GM04503 (cell line): ENCODE measurements at regions not wholly inside any gene's neighbourhood (a gene's known extent, or its start where the extent isn't known, plus 50 kb on each side); places are given as distances from the start of the nearest gene placed in this dataset.
"Not testable (repeated sequence)": the region's sequence is repeated elsewhere in the genome, so short reads cannot be mapped to it uniquely, and the experiment has no call there.

ENCODE experiments used
- DNase-seq: peaks from one replicate; pipeline ENCODE4 v3.0.0-alpha.2; 2012; ENCODE audit warnings: low read depth

DNA sequence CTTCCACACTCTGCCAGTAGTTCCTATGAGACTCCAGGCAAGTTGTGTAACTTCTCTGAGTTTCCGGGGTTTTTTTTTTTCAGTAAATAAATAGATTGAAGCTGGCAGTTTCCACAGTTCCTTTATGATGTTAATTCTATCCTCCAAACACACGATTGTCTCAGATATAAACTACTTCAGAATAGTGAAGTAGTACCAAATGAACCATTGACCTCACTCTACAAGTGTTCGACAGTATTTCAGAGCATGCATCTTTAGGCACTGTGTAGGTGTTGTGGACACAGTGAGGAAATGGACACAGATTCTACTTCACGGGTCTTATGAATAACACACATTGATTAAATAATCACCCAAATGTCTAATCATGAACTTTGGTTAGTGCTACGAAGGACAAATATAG lies 136.1 kb upstream of the IGSF10 start:
- DNase-seq = no peak

DNA sequence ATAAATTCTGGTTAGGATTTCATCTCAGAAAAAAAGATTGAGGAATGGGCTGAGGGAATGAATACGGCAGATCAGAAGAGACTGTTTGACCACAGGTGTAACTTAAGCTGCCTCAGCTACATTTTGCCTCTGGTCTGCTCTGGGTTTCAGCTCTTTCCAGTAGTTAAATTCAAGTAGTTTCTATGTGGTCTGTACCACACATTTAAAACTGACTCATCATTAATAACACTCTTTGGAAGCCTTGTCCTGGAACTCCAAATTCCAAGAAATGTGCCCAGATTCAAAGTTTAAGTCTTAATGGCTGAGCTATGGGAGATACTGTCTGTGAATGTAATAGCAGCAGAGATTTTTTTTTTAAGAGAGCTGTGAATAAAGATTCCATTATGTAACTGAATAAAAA lies 133.1 kb upstream of the IGSF10 start:
- peak; percentile 33 for DNase-seq

DNA sequence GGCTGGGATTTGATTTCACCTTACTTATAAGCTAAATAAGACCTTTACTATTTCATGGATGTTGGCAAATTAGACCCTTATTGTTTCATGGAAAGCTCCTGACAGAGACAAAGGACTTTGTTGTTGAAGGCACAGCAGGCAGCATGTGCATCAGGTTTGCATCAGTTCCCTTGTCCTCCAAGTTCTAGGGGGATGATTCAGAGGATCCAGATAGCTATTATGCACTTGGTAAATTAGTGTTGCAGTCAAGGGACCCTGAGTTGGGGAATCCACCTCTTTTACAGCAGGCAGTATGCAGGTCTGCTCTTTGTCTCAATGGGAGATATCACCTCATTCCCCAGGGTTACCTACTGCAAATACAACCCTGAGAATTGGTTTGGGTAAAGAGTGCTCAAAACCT lies 131.4 kb upstream of the IGSF10 start:
- DNase-seq = no peak

DNA sequence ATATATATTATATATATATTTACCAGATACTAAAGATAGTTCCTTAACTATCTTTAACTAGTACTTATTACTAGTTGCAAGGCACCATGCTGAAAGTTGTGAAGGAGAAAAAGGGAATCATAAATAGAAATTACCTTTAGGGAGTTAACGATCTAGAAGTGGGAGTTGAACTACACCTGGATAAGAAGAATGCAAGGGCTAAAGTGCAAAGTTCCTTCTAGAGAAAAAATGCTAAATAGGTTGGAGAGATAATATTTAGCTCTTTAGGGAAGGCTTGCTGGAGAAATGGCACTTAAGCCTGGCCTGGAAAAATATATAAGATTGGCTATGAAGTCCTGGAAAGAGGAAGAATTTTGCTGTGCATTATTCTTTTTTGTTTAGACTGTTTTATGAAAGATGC lies 130.6 kb upstream of the IGSF10 start:
- no peak for DNase-seq

DNA sequence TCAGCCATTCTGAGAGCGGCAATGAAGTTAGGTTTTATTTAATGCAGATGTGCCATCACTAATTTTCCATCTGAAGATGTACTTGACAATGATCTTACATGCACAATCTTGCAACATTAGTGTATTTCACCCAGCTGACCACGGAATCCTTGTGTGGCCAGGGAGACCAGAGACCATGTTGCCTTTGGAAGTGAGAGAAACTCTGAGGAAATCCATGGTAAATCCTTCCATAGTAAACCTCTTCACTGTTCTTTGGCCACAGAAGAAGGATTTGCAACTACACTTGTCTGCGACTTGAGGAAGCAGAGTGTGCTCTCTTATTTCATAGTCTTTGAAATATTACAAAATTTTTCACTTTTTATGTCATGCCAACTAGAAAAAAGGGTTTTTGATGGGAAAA lies 128.4 kb upstream of the IGSF10 start:
- DNase-seq = no peak

DNA sequence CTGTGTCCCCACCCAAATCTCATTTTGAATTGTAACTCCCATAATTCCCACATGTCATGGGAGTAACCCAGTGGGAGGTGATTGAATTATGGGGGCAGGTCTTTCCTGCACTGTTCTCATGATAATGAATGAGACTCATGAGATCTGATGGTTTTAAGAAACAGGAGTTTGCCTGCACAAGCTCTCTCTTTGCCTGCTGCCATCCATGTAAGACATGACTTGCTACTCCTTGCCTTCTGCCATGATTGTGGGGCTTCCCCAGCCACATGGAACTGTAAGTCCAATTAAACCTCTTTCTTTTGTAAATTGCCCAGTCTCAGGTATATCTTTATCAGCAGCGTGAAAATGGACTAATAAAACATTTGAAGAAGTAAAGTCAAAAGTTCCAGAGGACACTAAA lies 126.8 kb upstream of the IGSF10 start:
- DNase-seq = not testable (repeated sequence)

DNA sequence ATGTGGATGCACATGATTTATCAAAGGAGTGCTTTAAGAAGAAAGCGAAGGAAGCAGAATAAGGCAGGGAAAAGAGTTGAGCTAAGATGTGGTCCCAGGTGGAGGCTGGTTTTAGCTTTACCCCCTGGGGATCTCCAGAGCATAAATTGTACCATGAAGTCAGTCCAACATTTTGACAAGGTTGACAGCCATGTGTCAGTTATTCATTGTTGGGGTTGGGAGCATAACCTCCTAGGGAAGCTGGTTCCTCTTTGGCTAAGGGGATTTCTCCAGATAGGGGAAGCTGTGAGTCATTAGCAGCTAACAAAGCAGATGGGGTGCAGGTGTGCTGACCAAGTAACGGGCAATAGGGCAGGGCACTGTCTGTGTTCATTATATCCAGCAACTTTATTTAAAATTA lies 123.7 kb upstream of the IGSF10 start:
- DNase-seq = no peak

DNA sequence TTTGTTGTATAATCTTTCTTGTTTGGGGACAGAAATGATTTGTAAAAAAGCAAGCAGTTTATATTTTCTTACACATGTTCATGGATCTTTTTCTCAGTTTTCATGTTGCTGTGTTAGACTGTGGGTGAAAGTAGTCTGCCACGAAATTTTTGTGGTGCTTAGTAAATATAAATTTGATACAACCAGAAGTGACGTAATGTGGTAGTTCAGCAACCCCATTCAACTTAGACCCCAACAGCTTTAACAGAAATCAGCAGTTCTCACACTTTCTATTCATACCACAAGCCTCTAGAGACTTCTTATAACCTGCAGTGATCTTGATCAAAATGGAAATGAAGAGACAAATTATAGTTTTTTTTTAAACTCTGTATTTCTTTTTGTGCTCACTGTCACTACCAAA lies 120.2 kb upstream of the IGSF10 start:
- DNase-seq = no peak

DNA sequence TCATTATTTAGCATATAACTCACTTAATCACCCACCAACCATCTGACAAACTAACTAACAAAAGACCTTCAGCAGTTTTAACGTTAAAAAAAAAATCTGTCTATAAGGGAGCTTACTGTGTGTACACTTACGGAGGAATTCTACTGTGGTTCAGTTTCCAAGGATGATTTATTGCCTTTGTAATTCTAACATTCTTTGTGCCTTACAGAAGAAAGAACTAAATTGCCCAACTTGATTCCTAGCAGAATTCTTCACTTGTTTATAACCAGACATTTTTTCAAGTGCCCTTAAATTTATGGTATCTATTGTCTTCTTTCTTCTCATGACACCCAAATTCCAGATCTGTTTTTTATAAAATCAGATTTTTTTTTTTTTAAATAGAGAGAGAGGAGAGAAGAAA lies 119.7 kb upstream of the IGSF10 start:
- DNase-seq = peak; percentile 91

DNA sequence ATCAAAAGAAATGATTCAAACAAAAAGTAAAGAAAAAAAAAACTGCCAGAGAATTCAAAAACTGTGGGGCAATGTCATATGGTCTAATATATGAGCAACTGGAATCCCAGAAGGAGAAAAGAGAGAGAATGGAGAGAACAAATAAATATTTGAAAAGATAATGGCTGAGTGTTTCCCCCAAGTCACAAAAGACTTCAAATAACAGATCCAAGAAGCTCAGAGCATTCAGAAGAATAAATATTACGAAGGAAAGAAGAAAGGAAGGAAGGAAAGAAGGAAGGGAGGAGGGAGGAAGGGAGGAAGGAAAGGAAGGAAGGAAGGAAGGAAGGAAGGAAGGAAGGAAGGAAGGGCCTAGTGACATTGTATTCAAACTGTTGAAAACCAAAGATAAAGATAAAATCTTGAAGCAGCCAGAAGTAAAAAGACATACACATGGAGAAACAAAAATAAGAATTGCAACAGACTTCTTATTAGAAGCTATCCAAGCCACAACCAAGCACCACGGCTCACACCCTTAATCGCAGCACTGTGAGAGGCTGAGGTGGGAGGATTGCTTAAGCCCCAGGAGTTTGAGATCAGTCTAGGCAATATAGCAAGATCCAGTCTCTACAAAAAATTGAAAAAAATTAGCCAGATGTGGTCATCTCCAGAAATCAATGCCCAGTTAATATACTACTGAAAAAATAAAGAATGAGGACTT lies 118.9 kb upstream of the IGSF10 start:
- DNase-seq = no peak

DNA sequence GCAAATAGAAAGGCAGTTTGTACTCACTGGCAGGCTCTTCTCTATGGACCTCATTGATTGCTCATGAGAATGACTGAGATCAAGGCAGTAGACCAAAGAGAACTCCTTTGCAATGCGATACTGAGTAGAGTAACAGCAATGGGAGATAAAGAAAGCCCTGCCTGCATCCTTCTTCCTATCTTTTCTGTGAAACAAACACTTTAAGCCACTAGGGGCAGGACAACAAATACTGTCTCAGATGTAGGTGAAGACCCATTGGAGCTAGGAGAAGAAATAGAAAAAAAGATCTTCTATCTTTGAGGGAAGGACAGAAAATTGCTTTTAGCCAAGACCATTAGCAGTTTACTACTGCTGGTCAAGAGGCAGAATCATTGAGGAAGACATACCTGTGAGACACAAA lies 117.6 kb upstream of the IGSF10 start:
- DNase-seq = no peak

DNA sequence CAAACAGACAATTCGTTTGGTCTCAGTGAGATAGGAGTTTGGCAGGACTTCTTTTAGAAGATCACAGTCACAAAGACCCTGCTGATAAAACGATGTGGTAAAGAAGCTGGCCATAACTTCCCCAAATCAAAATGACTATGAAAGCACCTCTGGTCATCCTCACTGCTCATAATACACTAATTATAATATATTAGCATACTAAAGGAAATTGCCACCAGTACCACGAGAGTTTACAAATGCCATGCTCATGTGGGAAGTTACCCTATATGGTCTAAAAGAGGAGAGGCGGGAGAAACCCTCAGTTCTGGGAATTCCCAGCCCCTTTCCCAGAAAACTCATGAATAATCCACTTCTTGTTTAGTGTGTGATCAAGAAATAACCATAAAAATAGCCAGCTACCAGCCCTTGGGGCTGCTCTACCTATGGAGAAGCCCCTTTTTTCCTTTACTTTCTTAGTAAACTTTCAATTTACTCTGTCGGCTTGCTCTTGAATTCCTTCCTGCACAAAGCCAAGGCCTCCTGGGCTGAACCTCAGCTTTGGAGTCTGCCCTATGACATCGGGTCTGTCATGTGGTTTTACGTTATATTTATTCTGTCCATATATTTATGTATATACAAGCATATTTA lies 115.8 kb upstream of the IGSF10 start:
- DNase-seq = no peak

DNA sequence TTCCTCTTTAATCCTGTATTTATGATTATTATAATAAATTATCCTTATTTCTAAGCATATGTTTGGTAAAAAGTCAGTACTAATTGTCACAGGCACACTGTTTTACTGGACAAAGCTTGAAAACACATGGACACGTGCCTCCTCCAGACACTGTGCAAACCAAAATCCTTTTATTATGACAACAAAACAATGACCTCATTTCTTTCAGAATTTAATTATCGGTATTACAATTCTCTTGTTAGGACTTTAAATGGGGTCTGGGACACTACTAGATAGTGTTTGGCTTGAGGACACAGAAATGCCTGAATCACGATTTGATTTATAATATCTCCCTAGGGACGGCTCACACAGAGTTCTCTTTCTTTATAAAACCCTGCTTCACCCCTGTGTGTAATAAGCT lies 107.3 kb upstream of the IGSF10 start:
- DNase-seq = no peak

DNA sequence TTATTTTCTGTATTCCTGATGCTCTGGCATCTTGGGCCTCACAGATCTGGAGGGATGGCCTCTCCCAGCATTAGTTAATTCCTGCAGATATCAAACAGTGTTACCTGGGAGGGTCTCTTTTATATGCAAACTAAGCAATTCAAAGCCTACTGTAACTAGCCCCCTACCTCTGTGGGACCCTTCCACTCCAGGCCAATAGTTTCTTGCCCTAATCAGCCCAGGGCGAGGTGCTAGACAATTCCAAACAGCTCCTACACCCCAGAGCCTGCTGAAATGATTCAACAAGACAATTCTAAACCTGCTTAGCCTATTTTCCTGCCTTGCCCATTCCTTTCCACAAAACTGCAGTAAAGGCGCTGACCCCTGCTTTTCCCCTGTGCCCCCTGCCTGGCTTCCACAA lies 106.6 kb upstream of the IGSF10 start:
- no peak for DNase-seq

DNA sequence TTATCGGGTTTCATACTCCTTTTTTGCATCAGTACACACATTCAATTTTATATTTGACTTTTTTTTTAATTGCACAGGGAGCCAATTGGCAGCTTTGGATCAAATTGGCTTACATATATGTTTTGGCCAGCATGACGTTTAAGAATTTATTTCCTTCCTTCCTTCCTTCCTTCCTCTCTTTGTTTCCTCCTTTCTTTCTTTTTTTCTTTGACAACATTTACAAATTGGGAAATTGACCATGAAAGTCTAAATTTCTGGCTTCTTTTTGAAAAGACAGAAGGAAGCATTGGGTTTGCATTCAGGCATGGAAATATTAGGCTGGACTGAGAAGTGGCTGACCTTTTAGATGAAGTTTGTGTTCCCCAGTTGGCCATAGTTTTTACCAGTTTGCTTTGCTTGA lies 103.4 kb upstream of the IGSF10 start:
- DNase-seq = no peak

DNA sequence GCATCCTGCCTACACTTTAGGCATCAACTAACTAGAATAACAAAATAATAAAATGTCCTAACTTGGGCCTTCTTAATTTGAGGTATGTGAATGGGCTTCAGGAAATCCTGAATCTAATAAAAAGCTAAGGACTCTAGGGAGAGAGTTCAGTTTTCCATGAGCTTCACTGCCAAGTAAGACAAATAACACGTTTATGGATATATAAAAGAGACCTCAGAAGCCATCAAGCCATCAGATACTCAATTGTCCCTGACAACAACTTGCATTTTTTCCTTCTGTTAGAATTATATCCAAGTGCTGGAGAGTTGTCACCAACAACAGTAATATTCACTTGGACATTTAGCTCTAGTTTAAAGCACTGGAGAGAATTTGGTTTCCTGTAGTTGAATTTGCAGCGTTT lies 102.4 kb upstream of the IGSF10 start:
- no peak for DNase-seq

DNA sequence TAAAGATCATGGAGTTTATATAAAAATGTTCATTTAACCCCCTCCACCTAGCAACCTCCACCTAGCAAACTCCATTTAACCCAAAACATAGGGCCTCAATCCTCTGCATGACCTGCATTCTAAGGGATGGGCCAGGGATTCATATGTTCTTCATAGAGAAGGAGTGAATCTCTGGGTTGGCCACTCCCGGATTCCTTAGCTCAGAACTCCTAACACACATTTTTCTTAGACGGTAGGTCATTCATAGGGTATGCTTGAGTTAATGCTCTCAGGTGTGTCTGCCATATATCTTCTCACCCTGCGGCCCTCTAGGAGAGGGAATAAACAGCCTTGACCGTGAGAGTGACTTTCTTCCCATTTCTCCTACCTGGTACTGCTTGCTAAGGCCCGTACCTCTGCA lies 102.0 kb upstream of the IGSF10 start:
- DNase-seq = no peak

DNA sequence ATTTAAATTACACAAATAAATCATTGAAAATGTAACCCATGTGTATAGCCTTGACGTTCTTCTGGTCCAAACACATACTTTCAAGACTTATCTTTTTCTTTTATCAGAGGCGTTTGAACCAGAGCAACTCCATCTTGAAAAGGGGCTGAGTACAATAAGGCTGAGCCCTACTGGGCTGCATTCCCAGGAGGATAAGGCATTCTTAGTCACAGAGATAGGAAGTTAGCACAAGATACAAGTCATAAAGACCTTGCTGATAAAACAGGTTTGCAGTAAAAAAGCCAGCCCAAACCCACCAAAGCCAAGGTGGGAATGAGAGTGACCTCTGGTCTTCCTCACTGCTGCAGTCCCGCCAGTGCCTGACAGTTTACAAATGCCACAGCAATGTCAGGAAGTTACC lies 101.0 kb upstream of the IGSF10 start:
- DNase-seq = no peak

DNA sequence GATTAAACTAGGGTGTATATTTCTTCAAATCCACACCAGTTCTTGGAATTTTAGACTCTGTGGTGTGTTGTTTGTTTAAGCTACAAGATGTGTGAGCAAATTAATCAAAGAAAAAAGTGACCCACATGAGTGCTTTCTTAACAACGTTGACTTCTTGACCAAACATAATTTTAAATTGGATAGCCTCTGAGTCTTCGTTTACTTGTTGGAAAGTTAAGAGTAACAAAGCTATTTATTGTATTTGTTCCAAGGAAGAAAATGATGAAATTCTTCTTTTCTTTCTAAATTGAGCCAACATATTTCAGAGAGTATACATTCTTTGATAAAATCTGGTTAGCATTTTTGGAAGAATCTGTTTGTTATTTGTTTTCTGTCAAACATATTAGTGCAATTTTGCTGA lies 99.9 kb upstream of the IGSF10 start:
- DNase-seq = no peak

DNA sequence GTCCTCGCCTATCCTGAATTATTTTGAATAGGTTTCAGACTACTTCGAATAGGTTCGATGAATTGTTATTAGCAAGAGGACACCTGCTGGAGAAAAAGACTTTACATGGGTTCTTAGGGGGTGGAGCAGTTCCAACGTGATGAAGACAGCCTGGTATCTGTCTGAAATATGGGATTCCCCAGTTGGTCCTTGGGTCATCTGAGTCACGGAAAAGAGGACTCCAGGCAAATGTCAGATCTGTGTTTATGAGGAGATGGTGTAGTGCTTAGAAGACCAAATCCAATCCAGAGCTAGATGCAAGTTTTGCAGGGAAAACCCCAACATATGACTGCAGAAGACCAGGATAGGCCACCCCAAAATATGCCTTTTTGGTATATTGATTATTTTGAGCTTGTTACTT lies 98.9 kb upstream of the IGSF10 start:
- no peak for DNase-seq

DNA sequence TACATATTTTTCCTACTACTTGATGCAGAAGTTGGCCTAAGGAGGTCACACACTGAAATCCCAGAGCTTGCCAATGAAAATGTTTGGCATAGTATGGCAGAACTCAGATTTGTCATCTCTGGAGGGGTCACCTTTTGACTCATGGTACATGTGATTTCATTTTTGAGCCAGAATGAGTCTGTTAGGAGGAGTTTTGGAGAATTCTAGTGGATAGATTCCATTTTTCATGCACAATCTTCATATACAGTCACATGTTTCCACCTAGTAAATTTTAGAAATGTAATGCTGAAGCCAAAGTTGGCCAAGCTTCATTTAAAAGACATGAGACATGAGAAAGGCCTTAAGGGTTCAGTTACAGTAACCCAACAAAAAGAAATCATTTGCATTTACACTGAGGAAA lies 97.8 kb upstream of the IGSF10 start:
- no peak for DNase-seq

DNA sequence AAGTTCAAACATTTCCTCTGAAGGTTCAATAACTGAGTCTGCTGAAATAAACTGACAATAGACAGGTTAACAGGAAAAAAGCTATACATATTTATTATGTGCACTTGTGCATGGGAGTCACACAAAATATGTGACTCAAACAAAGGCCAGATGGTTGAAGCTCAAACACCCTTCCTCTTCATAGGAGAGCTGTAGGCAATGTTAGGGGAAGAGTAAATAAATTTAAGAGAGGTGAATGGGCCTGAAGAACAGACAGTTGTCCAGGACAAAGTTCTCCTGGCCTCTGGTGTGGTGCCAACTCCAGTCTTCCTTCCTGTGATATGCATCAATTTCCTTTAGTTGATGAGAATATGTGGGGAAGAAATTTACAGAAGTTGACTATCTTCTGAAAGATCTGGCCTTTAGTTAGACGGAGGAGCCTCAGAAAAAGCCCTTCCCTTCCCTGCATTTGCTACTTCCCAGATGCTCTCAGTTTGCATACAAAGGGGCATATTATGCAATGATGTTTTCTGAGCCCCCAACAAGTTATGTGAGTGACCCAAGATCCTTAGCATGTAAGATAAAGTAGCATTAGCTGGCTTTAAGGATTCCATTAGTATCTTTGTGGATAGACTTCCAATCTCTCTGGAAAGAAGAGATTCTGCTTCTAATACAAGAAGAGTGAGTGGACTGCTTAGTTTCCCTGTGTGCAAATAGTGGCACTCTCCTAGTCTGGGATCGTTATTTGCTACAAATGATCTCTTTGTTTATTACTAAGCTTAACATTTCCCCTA lies 96.4 kb upstream of the IGSF10 start:
- DNase-seq = no peak

DNA sequence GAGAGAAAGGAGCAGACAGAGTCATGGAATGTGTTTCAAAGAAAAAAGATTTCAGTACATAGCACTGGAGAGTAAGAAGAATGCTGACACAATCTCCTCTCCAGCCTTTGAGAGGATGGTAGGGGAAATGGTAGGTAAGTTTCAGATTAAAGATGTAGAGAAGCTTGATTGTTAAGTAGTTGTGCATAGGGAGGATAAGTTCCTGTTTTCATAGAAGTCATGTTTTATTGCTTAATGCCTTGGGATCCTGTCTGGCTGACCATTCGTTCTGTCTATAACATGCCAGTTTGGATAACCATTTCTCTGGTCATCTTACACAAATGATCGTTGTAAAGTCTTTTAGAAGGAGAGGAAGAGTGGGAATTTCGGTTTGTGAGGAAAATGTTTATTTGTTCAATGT lies 95.7 kb upstream of the IGSF10 start:
- DNase-seq = no peak

DNA sequence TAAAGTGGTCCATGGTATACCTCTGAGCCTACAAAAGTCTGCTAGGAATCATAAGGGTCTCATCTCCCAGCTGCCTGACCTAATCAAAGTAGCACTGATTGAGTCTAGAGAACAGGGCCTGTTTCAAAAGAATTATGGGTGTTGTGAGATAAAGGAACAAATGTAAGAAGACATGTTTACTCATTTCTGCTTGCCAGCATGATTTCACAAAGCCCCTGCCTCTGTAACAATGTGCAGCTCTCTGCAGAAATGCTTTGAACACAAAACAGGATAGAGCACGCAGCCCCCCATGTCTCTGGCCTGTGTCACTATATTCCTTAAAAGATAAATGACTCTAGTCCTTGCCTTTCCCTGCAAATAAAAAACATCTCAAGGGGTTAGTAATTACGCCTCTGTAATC lies 94.7 kb upstream of the IGSF10 start:
- no peak for DNase-seq
